Hepatocyte (in vitro differentiated cells): ENCODE measurements at regions not wholly inside any gene's neighbourhood (a gene's known extent, or its start where the extent isn't known, plus 50 kb on each side); places are given as distances from the start of the nearest gene placed in this dataset.

Experiments used
- CTCF ChIP-seq: fragments of 200-600 bp; sonication (generic); IDR thresholded peaks from 2 replicates; pipeline ENCODE4 v1.5.1; 2016; ENCODE audit warnings: antibody characterized with exemption, mild to moderate bottlenecking; ENCODE audit not compliant: poor library complexity
- EZH2 ChIP-seq: fragments of 200-600 bp; sonication (generic); IDR thresholded peaks from 2 replicates; pipeline ENCODE4 v1.6.1; 2016; ENCODE audit warnings: antibody characterized with exemption, mild to moderate bottlenecking, borderline replicate concordance

- TF ChIP-seq CTCF (no peak), EZH2 (no peak)
Observed at GRCh38 chr3:177468816-177469215, 271.5 kb upstream of the TBL1XR1 start.
